Retina (tissue), 1 donor: ENCODE measurements at regions not wholly inside any gene's neighbourhood (a gene's known extent, or its start where the extent isn't known, plus 50 kb on each side); places are given as distances from the start of the nearest gene placed in this dataset.
A peak's percentile ranks its signal among the peaks of the same experiment; 100 is the strongest.
"Not testable (repeated sequence)": the region's sequence is repeated elsewhere in the genome, so short reads cannot be mapped to it uniquely, and the experiment has no call there.

ENCODE experiments used
- DNase-seq: peaks from one replicate; pipeline ENCODE4 v3.0.0-alpha.2; 2016

- DNase-seq, result no peak
Observed at GRCh38 chr16:5925850-5926249, 828.3 kb upstream of the EEF2KMT start.

GRCh38 chr16:5922686-5923085 is 825.1 kb upstream of the EEF2KMT start:
- DNase-seq, result no peak

DNA sequence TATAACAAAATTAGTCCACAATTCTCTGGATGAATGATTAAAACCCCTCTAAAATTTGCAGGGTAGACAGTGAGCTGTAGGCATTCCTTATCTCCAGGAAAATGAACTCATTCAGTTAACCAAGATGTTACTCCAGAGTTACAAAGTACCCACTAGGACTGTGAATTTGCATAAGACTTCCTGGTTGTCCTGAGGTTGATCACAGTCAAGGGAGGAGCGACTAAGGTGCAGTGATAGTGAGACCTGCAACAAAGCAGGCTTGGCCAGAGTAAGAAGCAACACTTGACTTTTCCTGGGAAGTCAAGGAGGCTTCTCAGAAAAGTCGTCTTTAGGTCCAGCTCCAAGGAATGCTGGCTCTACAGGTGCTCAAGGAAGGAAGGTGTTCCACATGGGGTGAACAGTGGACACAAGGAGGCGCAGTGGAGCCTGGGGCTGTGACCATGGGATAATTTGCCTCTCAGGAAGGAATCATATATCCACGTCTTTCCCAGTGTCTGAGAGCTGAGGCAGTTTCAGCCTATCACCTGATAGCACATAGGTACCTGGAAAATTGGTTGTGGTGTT is 821.1 kb upstream of the EEF2KMT start:
- no peak for DNase-seq

GRCh38 chr16:5917436-5918195 is 820.0 kb upstream of the EEF2KMT start:
- no peak for DNase-seq

DNA sequence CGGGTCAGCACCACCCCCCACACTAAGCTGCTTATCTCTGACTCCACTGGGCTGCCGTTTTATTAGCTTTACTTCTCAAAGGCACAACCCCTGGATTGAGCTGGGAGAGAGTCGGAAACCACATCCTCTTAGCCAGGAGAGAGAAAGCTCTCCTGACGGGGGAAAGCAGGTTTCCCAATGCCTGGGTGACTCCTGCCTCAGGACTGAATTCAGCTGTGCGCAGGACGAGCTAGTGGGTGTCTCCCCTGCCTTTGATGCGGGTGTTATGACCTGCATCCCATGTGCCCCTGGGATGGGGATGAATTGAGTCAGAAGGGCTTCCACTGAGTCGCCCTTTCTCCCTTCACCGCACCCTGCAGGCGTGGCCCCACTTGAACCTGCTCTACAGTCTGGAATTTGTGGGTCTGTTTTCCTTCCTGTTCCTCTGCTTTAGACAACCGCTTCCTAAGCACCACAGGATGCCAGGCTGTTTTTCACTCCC is 819.2 kb upstream of the EEF2KMT start:
- DNase-seq, result peak; percentile 58

- DNase-seq, result no peak
Observed at GRCh38 chr16:5911241-5911640, 813.6 kb upstream of the EEF2KMT start.

GRCh38 chr16:5909556-5909955 is 812.0 kb upstream of the EEF2KMT start:
- not testable (repeated sequence) for DNase-seq

DNA sequence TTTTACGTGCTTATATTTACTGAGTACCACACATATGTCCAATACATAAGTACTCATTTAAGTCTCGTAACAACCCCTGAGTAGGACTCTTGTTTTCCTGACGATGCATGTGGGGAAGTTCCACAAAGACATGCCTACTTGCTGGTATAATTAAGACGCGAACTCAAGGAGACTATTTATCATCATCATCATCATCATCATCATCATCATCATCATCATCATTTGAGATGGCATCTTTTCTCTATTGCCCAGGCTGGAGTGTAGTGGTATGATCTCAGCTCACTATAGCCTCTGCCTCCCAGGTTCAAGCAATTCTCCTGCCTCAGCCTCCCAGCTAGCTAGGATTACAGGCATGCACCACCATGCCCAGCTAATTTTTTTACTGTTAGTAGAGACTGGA is 809.9 kb upstream of the EEF2KMT start:
- DNase-seq, result no peak

DNA sequence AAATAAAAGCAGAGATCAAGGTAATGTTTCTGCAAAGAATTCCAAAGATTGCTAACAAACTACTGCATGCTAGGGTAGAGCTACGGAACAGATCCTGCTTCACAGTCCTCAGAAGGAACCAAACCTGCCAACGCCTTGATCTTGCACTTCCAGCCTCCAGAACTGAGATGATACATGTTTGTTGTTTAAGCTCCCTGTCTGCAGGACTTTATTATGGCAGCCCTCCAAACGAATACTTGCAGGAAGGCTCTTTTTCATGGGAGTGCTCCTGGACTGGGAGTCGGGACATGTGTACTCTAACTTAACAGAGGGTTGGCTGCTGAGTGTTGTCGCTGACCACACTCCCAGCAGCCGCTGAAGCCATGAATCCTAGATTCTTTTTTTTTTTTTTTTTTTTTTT is 808.8 kb upstream of the EEF2KMT start:
- DNase-seq, result no peak

DNA sequence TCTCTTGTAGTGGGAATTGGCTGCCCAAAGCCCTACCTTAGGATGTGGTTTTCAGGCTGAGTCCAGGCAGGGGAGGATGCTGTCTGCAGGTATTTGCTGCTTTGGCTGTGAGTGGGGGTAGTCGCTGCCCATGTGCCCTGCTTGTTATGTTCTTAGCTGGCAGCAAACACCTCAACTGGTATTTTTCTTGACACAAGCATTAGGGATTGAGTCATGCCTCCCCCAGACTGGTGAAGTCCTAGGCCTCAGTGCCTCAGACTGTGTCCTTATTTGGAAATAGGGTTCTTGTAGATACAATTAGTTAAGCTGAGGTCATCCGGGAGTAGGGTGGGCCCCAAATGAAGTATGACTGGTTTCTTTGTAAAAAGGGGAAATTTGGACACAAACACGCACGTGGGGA is 808.3 kb upstream of the EEF2KMT start:
- no peak for DNase-seq

- DNase-seq, result peak; percentile 40
Observed at GRCh38 chr16:5903832-5904231, 806.2 kb upstream of the EEF2KMT start.

GRCh38 chr16:5903153-5903552 is 805.6 kb upstream of the EEF2KMT start:
- DNase-seq, result peak; percentile 57

DNA sequence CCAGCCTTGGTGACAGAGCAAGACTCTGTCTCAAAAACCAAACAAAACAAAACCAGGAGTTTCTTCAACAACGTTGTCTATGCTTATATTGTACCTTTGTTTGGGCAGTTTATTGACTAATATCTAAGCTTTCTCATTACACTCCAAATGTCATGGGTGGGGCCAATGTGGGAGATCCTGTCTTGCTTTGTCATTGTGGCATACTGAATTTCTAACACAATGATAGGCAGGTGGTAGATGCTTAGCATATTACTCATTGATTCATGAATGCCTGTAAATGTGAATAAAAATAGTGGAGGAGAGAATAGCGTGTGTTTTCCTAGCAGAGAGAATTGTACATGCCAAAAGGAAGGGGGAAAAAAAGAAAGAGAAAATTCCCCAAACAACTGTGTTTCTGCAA is 802.5 kb upstream of the EEF2KMT start:
- DNase-seq, result no peak

GRCh38 chr16:5895976-5896375 is 798.4 kb upstream of the EEF2KMT start:
- DNase-seq, result no peak

DNA sequence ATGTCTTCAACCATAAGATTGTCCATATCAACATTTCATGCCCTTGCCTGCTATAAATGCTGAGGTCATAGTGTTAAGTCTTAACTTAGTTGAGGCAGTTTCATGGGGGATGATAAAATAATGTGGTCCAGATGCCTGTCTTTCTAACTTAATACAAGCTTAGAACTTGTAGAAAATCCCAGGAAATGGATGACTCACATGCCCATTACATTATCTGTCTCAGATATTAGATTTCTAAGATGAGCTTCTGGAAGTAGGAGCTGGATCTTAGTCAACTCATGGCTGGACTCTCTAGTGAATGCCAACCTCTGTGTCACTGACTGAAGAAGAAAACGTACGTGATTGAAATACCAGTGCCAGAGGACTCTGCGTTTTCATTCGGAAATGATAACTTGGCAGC is 797.5 kb upstream of the EEF2KMT start:
- no peak for DNase-seq

- DNase-seq, result no peak
Observed at GRCh38 chr16:5891296-5891695, 793.7 kb upstream of the EEF2KMT start.

- no peak for DNase-seq
Observed at GRCh38 chr16:5885521-5885920, 787.9 kb upstream of the EEF2KMT start.

DNA sequence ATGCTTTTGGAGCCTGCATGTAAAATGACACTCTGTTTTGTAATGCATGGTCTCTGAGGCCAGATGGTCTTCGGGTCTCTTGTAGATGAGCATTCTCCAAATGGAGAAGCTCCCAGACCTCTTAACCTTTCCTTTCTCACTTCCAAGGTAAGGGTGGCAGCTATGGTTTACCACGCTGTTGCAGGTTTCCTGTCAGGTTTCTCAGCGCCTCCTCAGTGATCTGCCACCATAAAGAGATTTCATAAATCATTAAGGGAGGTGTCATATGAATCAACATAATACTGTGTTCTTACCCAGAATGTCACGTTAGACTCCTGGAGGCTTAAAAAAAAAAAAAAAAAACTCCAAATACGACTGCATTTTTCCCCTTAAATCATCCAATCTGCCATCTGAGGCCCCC is 787.4 kb upstream of the EEF2KMT start:
- DNase-seq, result no peak

DNA sequence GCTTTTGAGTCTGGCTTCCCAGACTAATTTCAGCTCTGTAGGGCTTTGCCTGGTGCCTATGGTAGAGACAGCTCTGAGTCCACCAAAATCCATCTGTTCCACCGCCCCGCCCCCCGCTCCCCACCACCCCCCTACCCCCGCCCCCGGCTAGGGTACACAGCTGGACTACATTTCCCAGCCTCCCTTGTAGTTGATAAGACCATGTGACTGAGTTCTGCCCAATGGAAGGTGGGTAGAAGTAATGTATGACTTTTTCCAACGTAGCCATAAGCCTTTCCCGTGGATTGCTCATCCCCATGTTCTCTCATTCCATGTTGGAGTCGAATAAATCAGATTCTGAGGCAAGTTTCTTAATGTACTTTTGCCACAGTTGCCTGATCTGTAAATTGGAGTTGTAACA is 786.7 kb upstream of the EEF2KMT start:
- DNase-seq, result no peak

DNA sequence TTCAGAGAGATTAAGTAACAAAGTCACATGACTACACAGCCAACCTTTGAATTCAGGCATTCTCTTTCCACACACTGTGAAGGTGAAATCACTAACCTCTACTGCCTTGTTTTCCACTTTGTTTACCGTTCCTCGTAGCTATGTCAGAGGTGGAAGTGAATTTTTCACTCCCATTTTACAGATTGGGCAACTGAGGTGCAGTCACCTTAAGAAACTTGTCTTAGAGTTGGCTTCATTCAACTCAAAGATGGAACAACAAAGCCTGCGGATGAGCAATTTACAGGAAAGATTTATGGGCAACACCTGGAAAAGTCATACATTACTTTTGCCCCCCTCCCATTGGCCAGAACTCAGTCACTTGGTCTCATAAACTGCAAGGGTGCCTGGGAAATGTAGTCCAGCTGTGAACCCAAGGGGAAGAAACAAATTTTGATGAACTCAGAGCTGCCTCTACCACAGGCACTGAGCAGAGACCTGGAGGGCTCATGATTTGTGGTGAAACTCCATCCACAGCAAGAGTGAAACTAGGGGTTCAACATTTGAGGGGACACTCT is 784.6 kb upstream of the EEF2KMT start:
- DNase-seq, result no peak

DNA sequence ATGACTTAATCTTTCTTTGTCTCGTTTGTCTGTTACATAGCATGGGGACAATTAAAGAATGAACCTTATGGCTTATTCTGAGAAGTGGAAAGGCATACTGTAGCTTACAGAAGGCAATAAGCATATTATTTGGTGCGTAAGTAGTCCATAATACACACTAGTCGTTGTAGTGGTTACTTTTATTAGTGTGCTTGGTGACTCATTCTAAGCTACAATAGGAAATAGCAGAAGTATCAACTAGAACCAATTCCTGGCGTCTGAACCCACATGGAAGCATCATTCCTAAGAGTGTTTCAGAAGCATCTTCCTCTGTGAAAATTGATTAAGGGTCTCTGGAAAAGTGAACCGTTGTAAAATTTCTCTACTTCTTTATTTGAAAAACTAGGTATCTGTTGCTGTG is 777.8 kb upstream of the EEF2KMT start:
- no peak for DNase-seq

- no peak for DNase-seq
Observed at GRCh38 chr16:5874899-5875298, 777.3 kb upstream of the EEF2KMT start.

- DNase-seq, result no peak
Observed at GRCh38 chr16:5873221-5873620, 775.6 kb upstream of the EEF2KMT start.

DNA sequence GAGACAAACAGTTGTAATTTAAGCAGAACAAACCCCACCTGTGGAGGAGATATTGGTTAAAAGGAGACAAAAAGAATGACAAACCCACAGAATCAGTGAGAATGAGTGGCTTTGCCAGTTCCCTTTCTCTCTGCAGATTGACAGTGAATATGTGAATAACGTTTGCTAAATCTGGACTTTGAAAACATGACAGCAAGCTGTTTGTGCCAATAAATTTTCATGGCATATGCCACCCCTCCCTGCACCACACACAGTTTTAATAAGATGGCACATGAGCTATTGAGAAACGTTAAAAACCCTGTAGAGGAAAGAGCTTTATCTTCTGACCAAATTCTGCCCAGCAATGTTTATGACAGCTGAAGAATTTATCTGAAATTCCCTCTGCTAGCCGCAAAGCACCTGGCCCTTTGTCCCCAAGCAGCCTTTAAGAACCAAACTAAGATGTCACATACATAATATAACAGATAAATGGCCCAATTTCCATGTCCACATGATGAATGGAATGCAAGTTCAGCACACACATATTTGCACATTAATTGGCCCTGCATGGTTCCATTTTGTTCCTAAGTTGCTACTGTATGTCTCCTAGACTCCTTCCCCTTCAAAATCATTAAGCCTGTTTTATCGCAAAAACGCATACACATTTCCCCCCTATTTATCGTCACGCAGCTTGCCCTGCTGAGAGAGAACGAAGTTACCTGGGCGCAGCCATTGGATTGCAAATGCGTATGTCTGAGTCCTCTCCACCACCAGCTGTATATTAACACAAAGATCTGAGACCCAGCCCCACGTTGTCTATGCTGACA is 773.5 kb upstream of the EEF2KMT start:
- DNase-seq, result no peak
